ENCODE measurements at regions not wholly inside any gene's neighbourhood (a gene's known extent, or its start where the extent isn't known, plus 50 kb on each side); places are given as distances from the start of the nearest gene placed in this dataset.
"Not testable (repeated sequence)": the region's sequence is repeated elsewhere in the genome, so short reads cannot be mapped to it uniquely, and the experiment has no call there.

DNA sequence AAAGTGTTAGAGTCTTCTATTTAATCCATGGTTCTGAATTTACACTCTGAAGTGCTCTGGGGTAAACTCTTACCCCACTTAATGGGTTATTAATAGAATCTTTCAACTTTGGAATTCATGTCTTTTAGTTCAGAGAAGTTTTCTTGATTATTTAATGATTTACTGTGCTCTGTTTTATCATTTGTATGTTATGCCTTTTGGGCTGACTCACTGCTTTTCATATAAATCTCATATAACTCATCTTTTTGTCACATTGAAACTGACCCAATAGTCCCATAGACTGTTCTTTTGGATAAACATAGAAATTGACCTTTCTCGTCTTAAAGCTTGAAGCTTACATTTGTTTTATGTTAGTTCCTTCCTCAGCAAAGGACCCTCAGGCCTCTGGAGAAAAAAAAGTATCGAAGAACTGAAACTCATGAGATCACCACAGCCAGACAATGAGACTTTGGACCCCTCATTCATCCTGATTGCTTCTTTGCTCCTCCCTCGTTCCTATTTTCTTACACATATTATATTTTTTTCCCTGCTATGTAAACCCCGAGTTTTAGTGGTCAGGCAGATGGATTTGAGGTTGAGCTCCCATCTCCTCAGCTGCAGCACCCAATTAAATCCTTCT, 229.1 kb upstream of the CBLB start:
- H3K9ac ChIP-seq (ENCODE audit: low read depth in 2 of 2, low read length in 2 of 2), result no peak overlapping the region
- H3K4me1 ChIP-seq, result no peaks in the 10 kb centered on the region
- H3K9me3 ChIP-seq, result no peaks in the 10 kb centered on the region
- DNase-seq, result no peak
- no peak overlapping the region for H3K27ac ChIP-seq
- no peaks in the 10 kb centered on the region for H3K36me3 ChIP-seq
- no peak overlapping the region for H3K4me3 ChIP-seq
- TF ChIP-seq, protein P1, sequence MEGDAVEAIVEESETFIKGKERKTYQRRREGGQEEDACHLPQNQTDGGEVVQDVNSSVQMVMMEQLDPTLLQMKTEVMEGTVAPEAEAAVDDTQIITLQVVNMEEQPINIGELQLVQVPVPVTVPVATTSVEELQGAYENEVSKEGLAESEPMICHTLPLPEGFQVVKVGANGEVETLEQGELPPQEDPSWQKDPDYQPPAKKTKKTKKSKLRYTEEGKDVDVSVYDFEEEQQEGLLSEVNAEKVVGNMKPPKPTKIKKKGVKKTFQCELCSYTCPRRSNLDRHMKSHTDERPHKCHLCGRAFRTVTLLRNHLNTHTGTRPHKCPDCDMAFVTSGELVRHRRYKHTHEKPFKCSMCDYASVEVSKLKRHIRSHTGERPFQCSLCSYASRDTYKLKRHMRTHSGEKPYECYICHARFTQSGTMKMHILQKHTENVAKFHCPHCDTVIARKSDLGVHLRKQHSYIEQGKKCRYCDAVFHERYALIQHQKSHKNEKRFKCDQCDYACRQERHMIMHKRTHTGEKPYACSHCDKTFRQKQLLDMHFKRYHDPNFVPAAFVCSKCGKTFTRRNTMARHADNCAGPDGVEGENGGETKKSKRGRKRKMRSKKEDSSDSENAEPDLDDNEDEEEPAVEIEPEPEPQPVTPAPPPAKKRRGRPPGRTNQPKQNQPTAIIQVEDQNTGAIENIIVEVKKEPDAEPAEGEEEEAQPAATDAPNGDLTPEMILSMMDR (IDR thresholded peaks at IDR 0.05), result no peak
- H3K27me3 ChIP-seq, result no peaks in the 10 kb centered on the region
- intact Hi-C loops (cut with DNase I), result no loop called here

- Histone ChIP-seq H3K4me3 (no peak overlapping the region), H3K9ac (ENCODE audit: low read depth in 2 of 2, low read length in 2 of 2) (no peak overlapping the region), H3K9me3 (no peaks in the 10 kb centered on the region), H3K36me3 (no peaks in the 10 kb centered on the region), H3K4me1 (no peaks in the 10 kb centered on the region), H3K27me3 (no peaks in the 10 kb centered on the region), H3K27ac (no peak overlapping the region)
- TF ChIP-seq, protein P1 (IDR thresholded peaks at IDR 0.05), result no peak
- no peak for DNase-seq
- intact Hi-C loops (cut with DNase I), result no loop called here
These were observed 234.6 kb upstream of the CBLB start for GRCh38 chr3:106103383-106103782.

- TF ChIP-seq, protein P1 (IDR thresholded peaks at IDR 0.05), result no peak
- Histone ChIP-seq H3K27ac (no peak overlapping the region), H3K36me3 (no peaks in the 10 kb centered on the region), H3K9me3 (no peaks in the 10 kb centered on the region), H3K9ac (ENCODE audit: low read depth in 2 of 2, low read length in 2 of 2) (no peak overlapping the region), H3K4me1 (no peaks in the 10 kb centered on the region), H3K27me3 (no peaks in the 10 kb centered on the region), H3K4me3 (no peak overlapping the region)
- DNase-seq, result no peak
- intact Hi-C loops (cut with DNase I), result no loop called here
These were observed 235.3 kb upstream of the CBLB start for GRCh38 chr3:106104078-106104477.

- no peaks in the 10 kb centered on the region for H3K27me3 ChIP-seq
- no peak overlapping the region for H3K4me3 ChIP-seq
- H3K27ac ChIP-seq, result no peak overlapping the region
- H3K9ac ChIP-seq (ENCODE audit: low read depth in 2 of 2, low read length in 2 of 2), result no peak overlapping the region
- H3K36me3 ChIP-seq, result no peaks in the 10 kb centered on the region
- H3K9me3 ChIP-seq, result no peaks in the 10 kb centered on the region
- no peaks in the 10 kb centered on the region for H3K4me1 ChIP-seq
- TF ChIP-seq, protein P1 (IDR thresholded peaks at IDR 0.05), result no peak
- intact Hi-C loops (cut with DNase I), result no loop called here
- DNase-seq, result no peak
These were observed 240.1 kb upstream of the CBLB start for GRCh38 chr3:106108925-106109324.

DNA sequence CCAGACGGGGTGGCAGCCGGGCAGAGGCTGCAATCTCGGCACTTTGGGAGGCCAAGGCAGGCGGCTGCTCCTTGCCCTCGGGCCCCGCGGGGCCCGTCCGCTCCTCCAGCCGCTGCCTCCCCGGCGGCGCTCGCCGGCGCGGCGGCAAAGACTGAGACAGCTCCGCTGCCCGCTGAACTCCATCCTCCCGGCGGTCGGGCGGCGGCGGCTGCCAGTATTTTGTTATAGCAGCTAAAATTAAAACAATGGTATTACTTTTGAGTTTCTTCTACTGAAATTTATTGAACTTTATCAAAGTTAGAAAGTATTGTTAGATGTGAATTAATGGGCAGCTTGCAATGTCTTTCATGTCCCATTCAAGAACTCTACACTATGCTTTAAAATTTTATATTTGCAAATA, 243.7 kb upstream of the CBLB start:
- DNase-seq; H3K9me3 ChIP-seq; H3K36me3 ChIP-seq; H3K27me3 ChIP-seq; H3K9ac ChIP-seq (ENCODE audit: low read depth in 2 of 2, low read length in 2 of 2); H3K4me1 ChIP-seq; intact Hi-C loops (cut with DNase I); H3K4me3 ChIP-seq; H3K27ac ChIP-seq: not testable (repeated sequence)

- Histone ChIP-seq H3K27me3 (no peaks in the 10 kb centered on the region), H3K9ac (ENCODE audit: low read depth in 2 of 2, low read length in 2 of 2) (no peak overlapping the region), H3K4me3 (no peak overlapping the region), H3K36me3 (no peaks in the 10 kb centered on the region), H3K27ac (no peak overlapping the region), H3K4me1 (no peaks in the 10 kb centered on the region), H3K9me3 (no peaks in the 10 kb centered on the region)
- no peak for DNase-seq
- TF ChIP-seq, protein P1 (IDR thresholded peaks at IDR 0.05), result no peak
- intact Hi-C loops (cut with DNase I), result no loop called here
These were observed 244.9 kb upstream of the CBLB start for GRCh38 chr3:106113747-106114146.

Data from colonic mucosa (tissue), 4 donors.